ENCODE measurements at regions not wholly inside any gene's neighbourhood (a gene's known extent, or its start where the extent isn't known, plus 50 kb on each side); places are given as distances from the start of the nearest gene placed in this dataset.

DNA sequence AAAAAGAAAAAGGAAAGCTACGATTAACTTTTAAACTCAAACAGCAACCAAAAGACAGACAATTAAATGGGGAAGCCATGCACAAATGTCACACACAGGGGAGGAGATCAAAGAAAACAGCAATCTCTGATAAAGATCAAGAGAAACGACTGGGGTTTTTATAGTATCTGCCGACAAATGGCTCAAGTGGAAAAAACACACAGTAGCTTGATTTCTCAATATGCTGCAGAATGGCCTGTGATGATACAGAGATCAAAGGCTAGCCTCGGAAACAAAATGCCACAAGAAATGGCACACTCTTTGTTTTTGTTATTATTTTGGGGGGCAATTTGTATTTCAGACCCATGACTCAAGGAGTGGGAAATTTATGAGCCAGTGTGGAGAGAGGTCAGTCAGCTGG, 126.1 kb downstream of the TEX36 start:
- no peaks in the 10 kb centered on the region for H3K4me1 ChIP-seq (ENCODE audit: control insufficient read depth, insufficient read depth, low read length)
- H3K27me3 ChIP-seq (ENCODE audit: control insufficient read depth, insufficient read depth, low read length) = peaks cover 3% of the 10 kb centered on the region
- intact Hi-C loops (cut with micrococcal nuclease) = no loop called here
- H3K9me3 ChIP-seq (ENCODE audit: control insufficient read depth, insufficient read depth, low read length) = no peaks in the 10 kb centered on the region
- Mint-ChIP-seq H3K9me3 (no peaks in the 10 kb centered on the region), H3K36me3 (no peaks in the 10 kb centered on the region), H3K27ac (no peak overlapping the region), H3K4me1 (peaks cover 0 to 7% of the 10 kb centered on the region in 2 donors), H3K4me3 (no peak overlapping the region), H3K27me3 (ENCODE audit: low read depth in 2 of 2) (peaks cover 15 to 46% of the 10 kb centered on the region in 2 donors)
- ATAC-seq (no peak), DNase-seq (no peak)
- no peak overlapping the region for H3K4me3 ChIP-seq (ENCODE audit: low read length)
- no peak for TF ChIP-seq CTCF (IDR thresholded peaks at IDR 0.05)
- 18% methylated on average over 3 of the region's 4 CpGs for WGBS (ENCODE audit: insufficient coverage)
- H3K36me3 ChIP-seq (ENCODE audit: control insufficient read depth, insufficient read depth, low read length) = no peaks in the 10 kb centered on the region
- H3K27ac ChIP-seq (ENCODE audit: low read length) = no peak overlapping the region

- Histone ChIP-seq H3K36me3 (ENCODE audit: control insufficient read depth, insufficient read depth, low read length) (no peaks in the 10 kb centered on the region), H3K4me3 (ENCODE audit: low read length) (no peak overlapping the region), H3K4me1 (ENCODE audit: control insufficient read depth, insufficient read depth, low read length) (peaks cover 8% of the 10 kb centered on the region), H3K27ac (ENCODE audit: low read length) (no peak overlapping the region), H3K27me3 (ENCODE audit: control insufficient read depth, insufficient read depth, low read length) (peaks cover 3% of the 10 kb centered on the region), H3K9me3 (ENCODE audit: control insufficient read depth, insufficient read depth, low read length) (no peaks in the 10 kb centered on the region)
- Mint-ChIP-seq H3K9me3 (no peaks in the 10 kb centered on the region), H3K27ac (no peak overlapping the region), H3K27me3 (ENCODE audit: low read depth in 2 of 2) (peaks cover 20 to 50% of the 10 kb centered on the region in 2 donors), H3K4me1 (peaks cover 4 to 15% of the 10 kb centered on the region in 2 donors), H3K4me3 (no peak overlapping the region), H3K36me3 (no peaks in the 10 kb centered on the region)
- no peak for ATAC-seq
- TF ChIP-seq CTCF (IDR thresholded peaks at IDR 0.05) = no peak
- DNase-seq = no peak
- intact Hi-C loops (cut with micrococcal nuclease) = no loop called here
- 74% methylated on average over 12 of the region's 12 CpGs for WGBS (ENCODE audit: insufficient coverage)
Observed at GRCh38 chr10:125555743-125556142, 127.2 kb downstream of the TEX36 start.

GRCh38 chr10:125555267-125555666, 127.7 kb downstream of the TEX36 start:
- Histone ChIP-seq H3K27me3 (ENCODE audit: control insufficient read depth, insufficient read depth, low read length) (peaks cover 3% of the 10 kb centered on the region), H3K27ac (ENCODE audit: low read length) (no peak overlapping the region), H3K36me3 (ENCODE audit: control insufficient read depth, insufficient read depth, low read length) (no peaks in the 10 kb centered on the region), H3K4me3 (ENCODE audit: low read length) (no peak overlapping the region), H3K4me1 (ENCODE audit: control insufficient read depth, insufficient read depth, low read length) (peaks cover 9% of the 10 kb centered on the region), H3K9me3 (ENCODE audit: control insufficient read depth, insufficient read depth, low read length) (no peaks in the 10 kb centered on the region)
- 84% methylated on average over 9 of the region's 9 CpGs for WGBS (ENCODE audit: insufficient coverage)
- intact Hi-C loops (cut with micrococcal nuclease) = no loop called here
- TF ChIP-seq CTCF (IDR thresholded peaks at IDR 0.05) = no peak
- H3K9me3 Mint-ChIP-seq = no peaks in the 10 kb centered on the region
- peaks cover 21 to 55% of the 10 kb centered on the region in 2 donors for H3K27me3 Mint-ChIP-seq (ENCODE audit: low read depth in 2 of 2)
- DNase-seq (no peak), ATAC-seq (no peak)
- H3K27ac Mint-ChIP-seq = no peak overlapping the region
- H3K4me1 Mint-ChIP-seq = peaks cover 4 to 15% of the 10 kb centered on the region in 2 donors
- no peaks in the 10 kb centered on the region for H3K36me3 Mint-ChIP-seq
- no peak overlapping the region for H3K4me3 Mint-ChIP-seq

DNA sequence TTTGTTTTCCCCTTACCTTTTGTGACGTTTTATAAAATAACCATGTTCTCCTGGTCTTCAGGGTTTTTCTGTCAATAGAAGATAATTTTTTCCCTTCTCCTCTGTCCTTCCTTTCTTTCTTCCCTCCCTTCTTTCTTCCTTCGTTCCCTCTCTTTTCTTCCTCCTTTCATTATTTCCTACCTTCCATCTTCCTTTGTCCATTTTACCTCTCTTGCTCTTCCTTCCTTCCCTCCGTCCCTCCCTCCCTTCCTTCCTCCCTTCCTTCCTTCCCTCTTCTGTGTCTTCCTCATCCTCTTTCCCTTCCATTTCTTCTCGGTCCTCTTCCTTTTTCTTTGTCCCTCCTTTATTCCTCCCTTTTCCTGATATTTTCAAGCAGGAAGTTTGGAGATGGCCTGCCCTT, 128.2 kb downstream of the TEX36 start:
- no peaks in the 10 kb centered on the region for H3K36me3 Mint-ChIP-seq
- intact Hi-C loops (cut with micrococcal nuclease) = no loop called here
- H3K36me3 ChIP-seq (ENCODE audit: control insufficient read depth, insufficient read depth, low read length) = no peaks in the 10 kb centered on the region
- no peak for TF ChIP-seq CTCF (IDR thresholded peaks at IDR 0.05)
- H3K27me3 ChIP-seq (ENCODE audit: control insufficient read depth, insufficient read depth, low read length) = peaks cover 5% of the 10 kb centered on the region
- H3K4me1 ChIP-seq (ENCODE audit: control insufficient read depth, insufficient read depth, low read length) = peaks cover 9% of the 10 kb centered on the region
- H3K27ac Mint-ChIP-seq = no peak overlapping the region
- no peak overlapping the region for H3K27ac ChIP-seq (ENCODE audit: low read length)
- H3K9me3 Mint-ChIP-seq = no peaks in the 10 kb centered on the region
- no peak overlapping the region for H3K4me3 ChIP-seq (ENCODE audit: low read length)
- 57% methylated on average over 4 of the region's 4 CpGs for WGBS (ENCODE audit: insufficient coverage)
- no peak for ATAC-seq
- H3K9me3 ChIP-seq (ENCODE audit: control insufficient read depth, insufficient read depth, low read length) = no peaks in the 10 kb centered on the region
- peaks cover 24 to 59% of the 10 kb centered on the region in 2 donors for H3K27me3 Mint-ChIP-seq (ENCODE audit: low read depth in 2 of 2)
- no peak for DNase-seq
- no peak overlapping the region for H3K4me3 Mint-ChIP-seq
- peaks cover 4 to 15% of the 10 kb centered on the region in 2 donors for H3K4me1 Mint-ChIP-seq
